ENCODE measurements at regions not wholly inside any gene's neighbourhood (a gene's known extent, or its start where the extent isn't known, plus 50 kb on each side); places are given as distances from the start of the nearest gene placed in this dataset.
A peak's percentile ranks its signal among the peaks of the same experiment; 100 is the strongest.

DNA sequence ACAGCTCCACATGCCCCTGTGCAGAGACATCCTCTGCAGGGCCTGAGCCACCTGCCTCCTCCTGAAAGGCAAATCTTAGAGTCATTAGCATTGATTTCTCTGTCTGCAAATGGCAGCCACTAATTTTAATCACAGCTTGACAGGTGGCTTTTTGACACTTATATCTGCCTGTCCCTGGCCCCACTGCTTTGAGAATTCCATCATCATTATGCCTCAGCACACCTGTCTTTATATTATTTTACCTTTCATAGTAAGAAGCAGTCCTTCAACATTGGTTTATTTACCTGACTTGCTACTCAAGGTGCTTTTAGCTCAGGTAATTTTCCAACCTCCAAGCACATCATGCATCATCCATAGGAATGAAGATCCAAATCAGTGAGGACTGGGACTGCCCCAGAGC lies 451.3 kb downstream of the MTRR start:
- no peak for DNase-seq (ENCODE audit: low read depth)

DNA sequence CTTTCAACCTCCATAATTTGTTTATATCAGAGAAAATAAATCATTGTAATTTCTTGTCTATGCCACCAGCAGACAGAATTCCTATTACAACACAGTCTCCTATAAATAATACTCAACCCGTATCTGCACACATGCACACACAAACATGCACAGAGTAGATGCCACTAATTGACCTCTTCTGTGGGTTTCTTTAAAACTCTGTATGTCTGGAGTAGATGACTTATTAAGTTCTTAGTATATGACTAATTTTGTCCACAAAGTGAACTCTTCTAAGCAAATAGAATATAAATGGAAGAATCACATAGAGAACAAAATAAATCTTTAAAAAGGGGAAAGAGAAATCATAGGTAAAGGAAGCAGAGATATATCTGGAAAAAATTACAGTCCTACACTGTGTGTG lies 452.3 kb downstream of the MTRR start:
- DNase-seq (ENCODE audit: low read depth), result no peak

GRCh38 chr5:8322484-8322883 lies 453.5 kb downstream of the MTRR start:
- no peak for DNase-seq (ENCODE audit: low read depth)

- no peak for DNase-seq (ENCODE audit: low read depth)
Measured at GRCh38 chr5:8327016-8327415, 458.1 kb downstream of the MTRR start.

GRCh38 chr5:8329773-8330172 lies 460.8 kb downstream of the MTRR start:
- no peak for DNase-seq (ENCODE audit: low read depth)

- no peak for DNase-seq (ENCODE audit: low read depth)
Measured at GRCh38 chr5:8332666-8333445, 463.9 kb downstream of the MTRR start.

GRCh38 chr5:8333485-8333884 lies 464.5 kb downstream of the MTRR start:
- peak; percentile 14 for DNase-seq (ENCODE audit: low read depth)

- no peak for DNase-seq (ENCODE audit: low read depth)
Measured at GRCh38 chr5:8333977-8334376, 465.0 kb downstream of the MTRR start.

GRCh38 chr5:8340261-8340660 lies 471.3 kb downstream of the MTRR start:
- DNase-seq (ENCODE audit: low read depth), result no peak

DNA sequence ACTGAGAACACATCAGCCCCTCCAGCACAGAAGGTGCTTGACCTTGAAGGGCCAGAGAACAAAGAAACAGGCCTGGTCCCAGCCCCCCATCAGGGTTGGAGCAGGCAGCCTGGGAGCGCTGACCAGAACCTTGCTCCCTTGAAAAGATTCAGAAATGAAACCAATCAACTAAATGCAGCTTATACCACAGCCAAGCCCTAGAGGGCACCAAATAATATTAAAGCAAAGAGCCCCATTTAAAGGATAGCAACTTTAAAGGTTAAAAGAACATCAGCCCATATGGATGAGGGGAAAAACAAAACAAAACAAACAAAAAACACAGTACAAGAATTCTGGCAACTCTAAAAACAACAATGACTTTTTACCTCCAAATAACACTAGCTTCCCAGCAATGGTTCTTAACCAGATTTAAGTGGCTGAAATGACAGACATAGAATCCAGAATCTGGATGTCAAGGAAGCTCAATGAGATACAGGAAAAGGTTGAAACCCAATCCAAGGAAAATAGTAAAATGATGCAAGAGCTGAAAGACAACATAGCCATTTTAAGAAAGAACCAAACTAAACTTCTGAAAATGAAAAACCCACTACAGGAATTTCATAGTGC lies 471.9 kb downstream of the MTRR start:
- no peak for DNase-seq (ENCODE audit: low read depth)

DNA sequence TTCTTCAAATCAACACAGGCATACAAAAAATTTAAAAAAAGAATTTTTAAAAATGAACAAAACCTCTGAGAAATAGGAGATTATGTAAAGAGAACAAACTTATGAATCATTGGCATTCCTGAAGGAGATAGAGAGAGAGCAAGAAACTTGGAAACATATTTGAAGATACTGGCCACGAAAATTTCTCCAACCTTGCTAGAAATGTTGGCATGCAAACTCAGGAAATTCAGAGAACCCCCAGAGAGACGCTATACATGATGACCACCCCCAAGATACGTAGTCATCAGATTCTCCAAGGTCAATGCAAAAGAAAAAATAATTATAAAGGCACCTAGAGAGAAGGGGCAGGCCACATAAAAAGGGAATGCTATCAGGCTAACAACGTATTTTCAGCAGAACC lies 472.5 kb downstream of the MTRR start:
- no peak for DNase-seq (ENCODE audit: low read depth)

- DNase-seq (ENCODE audit: low read depth), result no peak
Measured at GRCh38 chr5:8347984-8348383, 479.0 kb downstream of the MTRR start.

DNA sequence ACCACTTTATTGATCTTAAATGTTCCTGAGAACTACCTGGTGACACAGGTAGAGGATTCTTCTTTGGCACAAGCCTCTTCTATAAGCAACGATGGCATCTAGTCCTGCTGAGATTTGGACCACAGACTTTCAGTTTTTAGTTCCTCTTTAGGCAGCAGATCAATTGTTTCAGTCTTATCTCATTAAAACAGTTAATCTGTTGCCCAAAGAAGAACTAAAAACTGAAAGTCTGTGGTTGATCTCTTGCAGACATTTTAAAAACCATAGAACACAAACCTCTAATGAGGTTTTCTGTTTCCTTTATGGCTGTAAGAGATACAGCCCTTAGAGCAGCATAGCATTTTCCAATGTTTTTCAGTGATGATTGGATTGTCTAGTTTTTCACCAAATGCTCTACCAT lies 480.9 kb downstream of the MTRR start:
- DNase-seq (ENCODE audit: low read depth), result no peak

- DNase-seq (ENCODE audit: low read depth), result no peak
Measured at GRCh38 chr5:8350644-8351339, 481.8 kb downstream of the MTRR start.

GRCh38 chr5:8355981-8356380 lies 487.0 kb downstream of the MTRR start:
- no peak for DNase-seq (ENCODE audit: low read depth)

- no peak for DNase-seq (ENCODE audit: low read depth)
Measured at GRCh38 chr5:8360012-8360411, 491.1 kb downstream of the MTRR start.

- DNase-seq (ENCODE audit: low read depth), result no peak
Measured at GRCh38 chr5:8362495-8362894, 493.5 kb downstream of the MTRR start.

DNA sequence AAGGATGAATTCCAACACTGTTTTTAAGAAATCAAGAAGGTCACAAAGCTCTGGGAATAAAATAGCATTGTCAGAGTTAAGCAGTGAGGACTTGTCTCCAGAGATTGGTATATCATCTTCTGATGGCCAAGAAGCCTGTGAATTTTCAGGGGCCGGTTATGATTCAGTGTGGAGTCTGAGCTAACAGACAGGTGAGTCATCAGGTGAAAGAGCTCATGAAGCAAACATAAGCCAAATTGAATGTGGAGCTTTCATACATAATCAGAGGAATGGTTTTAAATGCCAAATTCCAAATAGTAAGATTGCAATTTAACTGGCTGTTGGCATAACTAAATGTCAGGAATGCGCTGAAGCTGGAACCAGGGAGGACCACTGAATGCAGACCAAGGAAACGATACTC lies 494.2 kb downstream of the MTRR start:
- DNase-seq (ENCODE audit: low read depth), result no peak

DNA sequence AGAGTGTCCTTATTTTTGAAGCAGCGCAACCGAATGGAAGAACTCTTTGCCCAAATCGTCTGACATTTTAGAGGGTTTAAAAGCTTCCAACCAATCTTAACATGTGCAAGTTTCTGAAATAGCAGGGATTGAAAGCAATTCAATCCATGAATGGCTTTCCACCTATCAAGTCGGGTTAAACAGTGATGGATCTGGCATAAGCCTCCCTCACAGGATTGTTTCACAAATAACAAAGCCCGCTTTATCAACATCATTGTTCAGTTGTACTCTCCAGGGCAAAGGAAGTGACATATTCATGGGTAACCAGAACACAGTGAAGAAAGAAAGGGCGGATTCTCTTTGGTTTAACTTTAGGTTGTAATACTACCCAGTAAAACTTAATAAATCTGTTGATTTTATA lies 497.3 kb downstream of the MTRR start:
- no peak for DNase-seq (ENCODE audit: low read depth)

DNA sequence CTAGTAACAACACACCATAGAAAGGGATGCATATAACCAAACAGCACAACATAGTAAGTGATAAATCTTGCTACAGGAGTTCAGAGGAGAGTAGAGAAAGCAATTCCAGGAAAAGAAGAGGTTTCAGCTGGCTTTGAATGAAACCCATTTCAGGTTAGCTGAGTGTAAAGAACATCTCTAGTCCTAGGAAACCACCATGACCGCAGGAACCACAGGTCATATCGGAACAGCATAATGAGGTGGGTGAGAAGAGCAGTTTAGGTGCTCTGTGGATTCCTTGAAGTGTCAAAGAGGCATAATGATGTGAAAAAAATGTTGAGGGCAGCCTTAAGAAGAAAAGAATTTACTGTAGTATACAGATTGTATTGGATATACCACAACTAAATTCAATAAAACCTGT lies 507.5 kb downstream of the MTRR start:
- DNase-seq (ENCODE audit: low read depth), result no peak

GRCh38 chr5:8381972-8382371 lies 513.0 kb downstream of the MTRR start:
- no peak for DNase-seq (ENCODE audit: low read depth)

- DNase-seq (ENCODE audit: low read depth), result no peak
Measured at GRCh38 chr5:8382456-8382855, 513.5 kb downstream of the MTRR start.

DNA sequence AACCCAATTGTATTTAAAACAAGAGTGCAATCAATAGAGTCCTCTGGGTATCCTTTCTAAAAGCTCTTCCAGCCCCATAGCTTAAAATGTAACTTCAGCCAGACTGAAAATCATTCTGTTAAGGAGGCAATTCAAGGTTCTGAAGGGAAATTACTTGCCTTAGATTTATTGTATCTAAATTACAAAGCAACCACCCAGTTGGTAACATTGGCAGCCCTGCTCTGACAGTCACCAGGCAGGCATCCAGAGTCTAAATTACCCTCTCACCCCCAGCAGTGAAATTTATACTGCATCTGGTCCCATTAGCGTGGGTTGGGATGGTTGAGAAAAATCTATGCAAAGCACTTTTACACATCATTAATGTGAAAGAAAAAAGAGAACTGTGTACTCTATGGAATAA lies 514.7 kb downstream of the MTRR start:
- DNase-seq (ENCODE audit: low read depth), result no peak
